Liver (tissue), 3 donors: ENCODE measurements at regions not wholly inside any gene's neighbourhood (a gene's known extent, or its start where the extent isn't known, plus 50 kb on each side); places are given as distances from the start of the nearest gene placed in this dataset.

ENCODE experiments used
- CTCF ChIP-seq: fragments of 150-350 bp; IDR thresholded peaks from 2 replicates; pipeline ENCODE4 v1.5.1; 2017; ENCODE audit warnings: improper control_type of control experiment, low read depth, low read length; ENCODE audit not compliant: missing input control
- EGR1 ChIP-seq, 2 donors: IDR thresholded peaks; 2 replicates each; pipeline ENCODE4 v1.6.1; 2016 to 2018; ENCODE audit warnings: antibody characterized with exemption in 2 of 2, low read depth in 2 of 2
- FOXA1 ChIP-seq: IDR thresholded peaks from 2 replicates; pipeline ENCODE4 v1.6.1; 2016; ENCODE audit warnings: antibody characterized with exemption
- RXRA ChIP-seq, 2 donors: IDR thresholded peaks; 2 replicates each; pipeline ENCODE4 v1.6.1; 2017 to 2018; ENCODE audit warnings: antibody characterized with exemption in 2 of 2, mild to moderate bottlenecking in 1 of 2
- SP1 ChIP-seq: IDR thresholded peaks from 2 replicates; pipeline ENCODE4 v1.6.1; 2018; ENCODE audit warnings: antibody characterized with exemption, mild to moderate bottlenecking
- TAF1 ChIP-seq: conservative IDR thresholded peaks from 2 replicates; pipeline ENCODE4 v1.6.1; 2016; ENCODE audit warnings: antibody characterized with exemption, mild to moderate bottlenecking
- YY1 ChIP-seq: IDR thresholded peaks from 2 replicates; pipeline ENCODE4 v1.6.1; 2016; ENCODE audit warnings: antibody characterized with exemption, mild to moderate bottlenecking
- TF ChIP-seq, protein P1 (sequence below): IDR thresholded peaks from 2 replicates; pipeline ENCODE4 v1.6.1; 2016; ENCODE audit warnings: antibody characterized with exemption
- TF ChIP-seq, protein P2 (sequence below): IDR thresholded peaks from 2 replicates; pipeline ENCODE4 v1.6.1; 2016; ENCODE audit warnings: antibody characterized with exemption, mild to moderate bottlenecking
- donor health status: healthy.
- donor health status: healthy.

GRCh38 chr2:56732946-56733345, 549.2 kb downstream of the CCDC85A start:
- TF ChIP-seq YY1, result no peak
- no peak for TF ChIP-seq TAF1
- TF ChIP-seq CTCF, result no peak
- TF ChIP-seq FOXA1, result no peak
- no peak for TF ChIP-seq EGR1 (IDR thresholded peaks at IDR 0.05; ENCODE audit: low read depth in 2 of 2)
- TF ChIP-seq SP1, result no peak
- TF ChIP-seq, protein P1, sequence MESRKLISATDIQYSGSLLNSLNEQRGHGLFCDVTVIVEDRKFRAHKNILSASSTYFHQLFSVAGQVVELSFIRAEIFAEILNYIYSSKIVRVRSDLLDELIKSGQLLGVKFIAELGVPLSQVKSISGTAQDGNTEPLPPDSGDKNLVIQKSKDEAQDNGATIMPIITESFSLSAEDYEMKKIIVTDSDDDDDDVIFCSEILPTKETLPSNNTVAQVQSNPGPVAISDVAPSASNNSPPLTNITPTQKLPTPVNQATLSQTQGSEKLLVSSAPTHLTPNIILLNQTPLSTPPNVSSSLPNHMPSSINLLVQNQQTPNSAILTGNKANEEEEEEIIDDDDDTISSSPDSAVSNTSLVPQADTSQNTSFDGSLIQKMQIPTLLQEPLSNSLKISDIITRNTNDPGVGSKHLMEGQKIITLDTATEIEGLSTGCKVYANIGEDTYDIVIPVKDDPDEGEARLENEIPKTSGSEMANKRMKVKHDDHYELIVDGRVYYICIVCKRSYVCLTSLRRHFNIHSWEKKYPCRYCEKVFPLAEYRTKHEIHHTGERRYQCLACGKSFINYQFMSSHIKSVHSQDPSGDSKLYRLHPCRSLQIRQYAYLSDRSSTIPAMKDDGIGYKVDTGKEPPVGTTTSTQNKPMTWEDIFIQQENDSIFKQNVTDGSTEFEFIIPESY, result no peak
- TF ChIP-seq RXRA (IDR thresholded peaks at IDR 0.05), result no peak
- TF ChIP-seq, protein P2, sequence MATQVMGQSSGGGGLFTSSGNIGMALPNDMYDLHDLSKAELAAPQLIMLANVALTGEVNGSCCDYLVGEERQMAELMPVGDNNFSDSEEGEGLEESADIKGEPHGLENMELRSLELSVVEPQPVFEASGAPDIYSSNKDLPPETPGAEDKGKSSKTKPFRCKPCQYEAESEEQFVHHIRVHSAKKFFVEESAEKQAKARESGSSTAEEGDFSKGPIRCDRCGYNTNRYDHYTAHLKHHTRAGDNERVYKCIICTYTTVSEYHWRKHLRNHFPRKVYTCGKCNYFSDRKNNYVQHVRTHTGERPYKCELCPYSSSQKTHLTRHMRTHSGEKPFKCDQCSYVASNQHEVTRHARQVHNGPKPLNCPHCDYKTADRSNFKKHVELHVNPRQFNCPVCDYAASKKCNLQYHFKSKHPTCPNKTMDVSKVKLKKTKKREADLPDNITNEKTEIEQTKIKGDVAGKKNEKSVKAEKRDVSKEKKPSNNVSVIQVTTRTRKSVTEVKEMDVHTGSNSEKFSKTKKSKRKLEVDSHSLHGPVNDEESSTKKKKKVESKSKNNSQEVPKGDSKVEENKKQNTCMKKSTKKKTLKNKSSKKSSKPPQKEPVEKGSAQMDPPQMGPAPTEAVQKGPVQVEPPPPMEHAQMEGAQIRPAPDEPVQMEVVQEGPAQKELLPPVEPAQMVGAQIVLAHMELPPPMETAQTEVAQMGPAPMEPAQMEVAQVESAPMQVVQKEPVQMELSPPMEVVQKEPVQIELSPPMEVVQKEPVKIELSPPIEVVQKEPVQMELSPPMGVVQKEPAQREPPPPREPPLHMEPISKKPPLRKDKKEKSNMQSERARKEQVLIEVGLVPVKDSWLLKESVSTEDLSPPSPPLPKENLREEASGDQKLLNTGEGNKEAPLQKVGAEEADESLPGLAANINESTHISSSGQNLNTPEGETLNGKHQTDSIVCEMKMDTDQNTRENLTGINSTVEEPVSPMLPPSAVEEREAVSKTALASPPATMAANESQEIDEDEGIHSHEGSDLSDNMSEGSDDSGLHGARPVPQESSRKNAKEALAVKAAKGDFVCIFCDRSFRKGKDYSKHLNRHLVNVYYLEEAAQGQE, result no peak
